ENCODE measurements at regions not wholly inside any gene's neighbourhood (a gene's known extent, or its start where the extent isn't known, plus 50 kb on each side); places are given as distances from the start of the nearest gene placed in this dataset.

DNA sequence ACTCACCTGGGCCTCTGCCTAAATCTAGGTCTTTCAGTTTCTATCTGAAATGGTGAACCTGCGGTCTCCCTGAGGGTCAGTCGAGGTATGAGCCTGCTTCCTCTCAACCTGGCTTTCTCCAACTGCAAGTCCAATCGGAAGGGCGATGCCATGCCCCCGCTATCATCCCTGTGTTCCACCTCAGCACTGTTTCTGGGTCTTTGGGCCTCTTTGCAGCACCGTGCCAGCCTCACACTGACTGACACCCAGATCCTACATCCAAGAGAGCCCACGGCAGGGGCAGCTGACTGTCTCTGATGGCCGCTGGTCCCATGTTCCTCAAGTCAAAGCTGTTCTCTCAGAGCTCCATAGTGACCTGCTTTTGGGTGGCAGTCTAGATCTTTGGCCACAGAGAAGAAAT is 120.7 kb downstream of the PAPOLA start:
- no peak for TF ChIP-seq POLR2A (IDR thresholded peaks at IDR 0.05)
- TF ChIP-seq, protein P1, sequence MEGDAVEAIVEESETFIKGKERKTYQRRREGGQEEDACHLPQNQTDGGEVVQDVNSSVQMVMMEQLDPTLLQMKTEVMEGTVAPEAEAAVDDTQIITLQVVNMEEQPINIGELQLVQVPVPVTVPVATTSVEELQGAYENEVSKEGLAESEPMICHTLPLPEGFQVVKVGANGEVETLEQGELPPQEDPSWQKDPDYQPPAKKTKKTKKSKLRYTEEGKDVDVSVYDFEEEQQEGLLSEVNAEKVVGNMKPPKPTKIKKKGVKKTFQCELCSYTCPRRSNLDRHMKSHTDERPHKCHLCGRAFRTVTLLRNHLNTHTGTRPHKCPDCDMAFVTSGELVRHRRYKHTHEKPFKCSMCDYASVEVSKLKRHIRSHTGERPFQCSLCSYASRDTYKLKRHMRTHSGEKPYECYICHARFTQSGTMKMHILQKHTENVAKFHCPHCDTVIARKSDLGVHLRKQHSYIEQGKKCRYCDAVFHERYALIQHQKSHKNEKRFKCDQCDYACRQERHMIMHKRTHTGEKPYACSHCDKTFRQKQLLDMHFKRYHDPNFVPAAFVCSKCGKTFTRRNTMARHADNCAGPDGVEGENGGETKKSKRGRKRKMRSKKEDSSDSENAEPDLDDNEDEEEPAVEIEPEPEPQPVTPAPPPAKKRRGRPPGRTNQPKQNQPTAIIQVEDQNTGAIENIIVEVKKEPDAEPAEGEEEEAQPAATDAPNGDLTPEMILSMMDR (IDR thresholded peaks at IDR 0.05) = no peak

Data from body of pancreas (tissue), 4 donors.